ENCODE measurements at regions not wholly inside any gene's neighbourhood (a gene's known extent, or its start where the extent isn't known, plus 50 kb on each side); places are given as distances from the start of the nearest gene placed in this dataset.

GRCh38 chr7:22622116-22622785 lies 104.7 kb upstream of the IL6 start:
- no peak for DNase-seq

GRCh38 chr7:22618528-22618927 lies 108.5 kb upstream of the IL6 start:
- DNase-seq: no peak

- DNase-seq: no peak
Measured at GRCh38 chr7:22617166-22617565, 109.8 kb upstream of the IL6 start.

GRCh38 chr7:22613496-22613895 lies 113.5 kb upstream of the IL6 start:
- DNase-seq: no peak

GRCh38 chr7:22612776-22613175 lies 112.8 kb upstream of the STEAP1B start:
- DNase-seq: no peak

GRCh38 chr7:22611758-22612079 lies 111.7 kb upstream of the STEAP1B start:
- DNase-seq: no peak

GRCh38 chr7:22610951-22611757 lies 111.2 kb upstream of the STEAP1B start:
- DNase-seq: no peak

- DNase-seq: no peak
Measured at GRCh38 chr7:22610263-22610662, 110.3 kb upstream of the STEAP1B start.

GRCh38 chr7:22607180-22607579 lies 107.2 kb upstream of the STEAP1B start:
- no peak for DNase-seq

GRCh38 chr7:22604246-22604645 lies 104.3 kb upstream of the STEAP1B start:
- DNase-seq: no peak

GRCh38 chr7:22601812-22602565 lies 102.0 kb upstream of the STEAP1B start:
- DNase-seq: no peak

- DNase-seq: no peak
Measured at GRCh38 chr7:22601408-22601807, 101.4 kb upstream of the STEAP1B start.

- no peak for DNase-seq
Measured at GRCh38 chr7:22601003-22601402, 101.0 kb upstream of the STEAP1B start.

- DNase-seq: no peak
Measured at GRCh38 chr7:22598318-22598920, 98.4 kb upstream of the STEAP1B start.

- DNase-seq: no peak
Measured at GRCh38 chr7:22597844-22598243, 97.9 kb upstream of the STEAP1B start.

GRCh38 chr7:22596763-22597400 lies 96.9 kb upstream of the STEAP1B start:
- no peak for DNase-seq

- no peak for DNase-seq
Measured at GRCh38 chr7:22594020-22594419, 94.0 kb upstream of the STEAP1B start.

- no peak for DNase-seq
Measured at GRCh38 chr7:22591271-22591670, 91.3 kb upstream of the STEAP1B start.

- DNase-seq: no peak
Measured at GRCh38 chr7:22589641-22590201, 89.7 kb upstream of the STEAP1B start.

GRCh38 chr7:22588351-22588750 lies 88.4 kb upstream of the STEAP1B start:
- no peak for DNase-seq

- DNase-seq: no peak
Measured at GRCh38 chr7:22587322-22587721, 87.3 kb upstream of the STEAP1B start.

GRCh38 chr7:22586786-22587140 lies 86.8 kb upstream of the STEAP1B start:
- DNase-seq: no peak
